ENCODE measurements at regions not wholly inside any gene's neighbourhood (a gene's known extent, or its start where the extent isn't known, plus 50 kb on each side); places are given as distances from the start of the nearest gene placed in this dataset.

DNA sequence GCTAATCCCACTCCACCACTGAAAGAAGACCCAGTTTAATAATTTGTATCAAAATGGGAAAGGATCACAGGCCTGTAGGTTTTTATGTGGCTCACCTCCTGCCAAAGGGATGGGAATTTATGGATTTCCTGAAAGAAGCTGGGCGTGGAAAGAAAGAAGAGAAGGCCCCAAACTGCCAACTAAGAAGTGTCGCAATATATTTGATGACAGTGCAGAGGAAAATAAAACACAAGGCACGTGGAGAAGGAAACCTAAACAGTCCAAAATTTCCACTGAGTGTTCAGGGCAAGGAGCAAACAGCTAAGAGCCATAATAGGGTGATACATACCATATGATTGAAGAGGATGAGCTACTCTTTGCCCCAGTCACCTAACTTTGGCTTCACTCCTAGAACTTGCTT lies 667.2 kb downstream of the GATA3 start:
- Histone ChIP-seq H3K4me3 (no peak overlapping the region), H3K27ac (peak overlapping the region; percentile 28 to 58; a peak in 4 of 6 replicates), H3K9me3 (peaks cover 8% of the 10 kb centered on the region; the same call in 2 of the 3 replicates), H3K4me2 (peak overlapping the region; percentile 35), H3K4me1 (peaks cover 26% of the 10 kb centered on the region)
- CTCF ChIA-PET, result no interaction called here
- POLR2A ChIA-PET, result no interaction called here
- WGBS (ENCODE audit: missing lambda C conversion rate), result 51% methylated on average over 3 of the region's 3 CpGs
- ATAC-seq (peak; percentile 44 to 47; a peak in 4 of 6 replicates), FAIRE-seq (peak; percentile 23), DNase-seq (ENCODE audit: low read depth in 1 of 2, low spot score in 1 of 2) (peak in 1 of 2 experiments; percentile 52)
- peak; percentile 47 for TF ChIP-seq MAFK (IDR thresholded peaks at IDR 0.05; ENCODE audit: partially characterized antibody)
- peak; percentile 65 to 85; a peak in 3 of 4 replicates for TF ChIP-seq CEBPB (IDR thresholded peaks at IDR 0.05)
- TF ChIP-seq, protein P1, sequence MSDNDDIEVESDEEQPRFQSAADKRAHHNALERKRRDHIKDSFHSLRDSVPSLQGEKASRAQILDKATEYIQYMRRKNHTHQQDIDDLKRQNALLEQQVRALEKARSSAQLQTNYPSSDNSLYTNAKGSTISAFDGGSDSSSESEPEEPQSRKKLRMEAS (IDR thresholded peaks at IDR 0.05), result peak; percentile 32; the same call in 1 of the 2 replicates
- no peak for TF ChIP-seq USF2 (IDR thresholded peaks at IDR 0.05)
- no peak for TF ChIP-seq CBX2 (IDR thresholded peaks at IDR 0.05; ENCODE audit: borderline replicate concordance, low read depth)

DNA sequence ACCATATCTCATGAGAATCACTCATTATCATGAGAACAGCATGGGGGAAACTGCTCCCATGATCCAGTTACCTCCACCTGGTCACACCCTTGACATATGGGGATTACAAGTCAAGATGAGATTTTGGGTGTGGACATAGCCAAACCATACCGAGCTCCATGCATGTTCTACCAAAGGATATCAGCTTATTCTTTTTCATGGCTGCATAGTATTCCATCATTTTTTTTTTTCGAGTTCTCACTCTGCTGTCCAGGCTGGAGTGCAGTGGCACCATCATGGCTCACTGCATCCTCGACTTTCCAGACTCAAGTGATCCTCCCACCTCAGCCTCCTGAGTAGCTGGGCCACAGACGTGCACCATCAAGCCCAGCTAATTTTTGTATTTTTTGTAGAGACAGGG lies 668.3 kb downstream of the GATA3 start:
- ChIA-PET CTCF (no interaction called here), POLR2A (no interaction called here)
- DNase-seq (ENCODE audit: low read depth in 1 of 2, low spot score in 1 of 2) (no peak), ATAC-seq (no peak), FAIRE-seq (no peak)
- WGBS (ENCODE audit: missing lambda C conversion rate), result 38% methylated on average over 4 of the region's 4 CpGs
- Histone ChIP-seq H3K9me3 (peaks cover 8% of the 10 kb centered on the region; the same call in 2 of the 3 replicates), H3K4me3 (no peak overlapping the region), H3K27ac (no peak overlapping the region), H3K4me1 (peaks cover 33% of the 10 kb centered on the region), H3K4me2 (no peak overlapping the region)
- TF ChIP-seq KDM1A (IDR thresholded peaks at IDR 0.05; ENCODE audit: low read depth) (0 out of 2 replicates have a peak, but pooled peaks have one; percentile 16), ZC3H11A (IDR thresholded peaks at IDR 0.05) (no peak)

DNA sequence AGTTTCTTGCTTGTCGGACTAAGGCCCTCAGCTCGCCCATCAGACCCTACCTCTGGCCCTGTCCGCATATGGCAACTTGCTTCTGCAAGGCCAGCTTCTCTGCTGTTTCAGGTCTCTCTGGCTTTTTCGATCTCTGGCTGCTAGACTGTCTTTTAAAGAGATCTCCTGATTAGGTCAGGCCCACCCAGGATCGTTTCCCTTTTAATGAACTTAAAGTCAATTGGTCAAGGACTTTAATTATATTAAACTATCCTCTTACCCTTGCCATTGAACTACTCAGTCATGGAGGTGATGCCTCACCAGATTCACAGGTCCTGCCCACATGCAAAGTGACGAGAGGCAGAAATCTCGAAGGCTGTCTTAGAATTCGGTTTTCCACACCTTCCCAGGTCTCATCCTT lies 670.9 kb downstream of the GATA3 start:
- H3K9me3 ChIP-seq, result no peaks in the 10 kb centered on the region; the same call in 2 of the 3 replicates
- peak overlapping the region; percentile 43 for H3K4me2 ChIP-seq
- no peak overlapping the region for H3K4me3 ChIP-seq
- CTCF ChIA-PET, result no interaction called here
- FAIRE-seq (no peak), DNase-seq (ENCODE audit: low read depth in 1 of 2, low spot score in 1 of 2) (no peak), ATAC-seq (no peak)
- POLR2A ChIA-PET, result no interaction called here
- peak overlapping the region; percentile 47 to 51; a peak in 5 of 6 replicates for H3K27ac ChIP-seq
- TF ChIP-seq RNF2 (IDR thresholded peaks at IDR 0.05; ENCODE audit: borderline replicate concordance, low read depth) (no peak), PBX3 (IDR thresholded peaks at IDR 0.05) (no peak), HOXB5 (CRISPR knock-in tag; IDR thresholded peaks at IDR 0.05) (no peak), POLR2A (IDR thresholded peaks at IDR 0.05; ENCODE audit: low read length) (no peak), PHF8 (IDR thresholded peaks at IDR 0.05; ENCODE audit: borderline replicate concordance, low read depth) (no peak), EHF (CRISPR knock-in tag; IDR thresholded peaks at IDR 0.05) (no peak), FOXS1 (CRISPR knock-in tag; IDR thresholded peaks at IDR 0.05) (no peak), HDAC2 (IDR thresholded peaks at IDR 0.05) (no peak), ZNF302 (CRISPR knock-in tag; IDR thresholded peaks at IDR 0.05) (no peak), JUN (IDR thresholded peaks at IDR 0.05) (no peak)
- TF ChIP-seq, protein P2, sequence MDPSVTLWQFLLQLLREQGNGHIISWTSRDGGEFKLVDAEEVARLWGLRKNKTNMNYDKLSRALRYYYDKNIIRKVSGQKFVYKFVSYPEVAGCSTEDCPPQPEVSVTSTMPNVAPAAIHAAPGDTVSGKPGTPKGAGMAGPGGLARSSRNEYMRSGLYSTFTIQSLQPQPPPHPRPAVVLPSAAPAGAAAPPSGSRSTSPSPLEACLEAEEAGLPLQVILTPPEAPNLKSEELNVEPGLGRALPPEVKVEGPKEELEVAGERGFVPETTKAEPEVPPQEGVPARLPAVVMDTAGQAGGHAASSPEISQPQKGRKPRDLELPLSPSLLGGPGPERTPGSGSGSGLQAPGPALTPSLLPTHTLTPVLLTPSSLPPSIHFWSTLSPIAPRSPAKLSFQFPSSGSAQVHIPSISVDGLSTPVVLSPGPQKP (IDR thresholded peaks at IDR 0.05; ENCODE audit: low read depth, low read length), result no peak
- TF ChIP-seq, protein P3, sequence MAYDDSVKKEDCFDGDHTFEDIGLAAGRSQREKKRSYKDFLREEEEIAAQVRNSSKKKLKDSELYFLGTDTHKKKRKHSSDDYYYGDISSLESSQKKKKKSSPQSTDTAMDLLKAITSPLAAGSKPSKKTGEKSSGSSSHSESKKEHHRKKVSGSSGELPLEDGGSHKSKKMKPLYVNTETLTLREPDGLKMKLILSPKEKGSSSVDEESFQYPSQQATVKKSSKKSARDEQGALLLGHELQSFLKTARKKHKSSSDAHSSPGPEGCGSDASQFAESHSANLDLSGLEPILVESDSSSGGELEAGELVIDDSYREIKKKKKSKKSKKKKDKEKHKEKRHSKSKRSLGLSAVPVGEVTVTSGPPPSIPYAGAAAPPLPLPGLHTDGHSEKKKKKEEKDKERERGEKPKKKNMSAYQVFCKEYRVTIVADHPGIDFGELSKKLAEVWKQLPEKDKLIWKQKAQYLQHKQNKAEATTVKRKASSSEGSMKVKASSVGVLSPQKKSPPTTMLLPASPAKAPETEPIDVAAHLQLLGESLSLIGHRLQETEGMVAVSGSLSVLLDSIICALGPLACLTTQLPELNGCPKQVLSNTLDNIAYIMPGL (CRISPR knock-in tag; IDR thresholded peaks at IDR 0.05; ENCODE audit: borderline replicate concordance), result no peak
- peaks cover 33% of the 10 kb centered on the region for H3K4me1 ChIP-seq
- WGBS (ENCODE audit: missing lambda C conversion rate), result 86% methylated on average over 8 of the region's 8 CpGs
